CD4-positive, alpha-beta T cell (primary cell): ENCODE measurements at regions not wholly inside any gene's neighbourhood (a gene's known extent, or its start where the extent isn't known, plus 50 kb on each side); places are given as distances from the start of the nearest gene placed in this dataset.

Source experiments
- ATAC-seq: fragments of 200-7000 bp; cut with Tn5 transposase; one replicate; pipeline ENCODE4 v1.10.0; 2022; ENCODE audit warnings: mild to moderate bottlenecking; ENCODE audit not compliant: poor library complexity
- CTCF ChIA-PET: fragments of 350-600 bp; sonication (Branson Sonifier 250); formaldehyde crosslinking; loops from one replicate; lab custom pipeline; 2021; ENCODE audit warnings: antibody characterized with exemption, inconsistent platforms; lab: Charles Lee
- POLR2A ChIA-PET: fragments of 350-600 bp; sonication (Branson Sonifier 250); formaldehyde crosslinking; loops from one replicate; lab custom pipeline; 2021; ENCODE audit warnings: antibody characterized with exemption, inconsistent platforms; lab: Charles Lee
- DNase-seq, 14 experiments: peaks; one replicate each; pipeline ENCODE4 v3.0.0-alpha.2; 2013 to 2020; ENCODE audit warnings: mixed read lengths in 2 of 14
- H3K27ac ChIP-seq, 2 donors: one replicate each; pipeline versions ENCODE4 v1.5.1 to v1.7.0; 2013; ENCODE audit warnings: low read length in 2 of 2, low read depth in 1 of 2, mild to moderate bottlenecking in 1 of 2
- H3K27me3 ChIP-seq, 2 experiments: 1 replicate in 1 of 2; 2 replicates in 1 of 2; pipeline versions ENCODE4 v1.6.1 to v1.7.0; 2013; ENCODE audit warnings: low read length in 2 of 2, control low read depth in 1 of 2, mild to moderate bottlenecking in 1 of 2, moderate library complexity in 1 of 2; ENCODE audit not compliant: insufficient read depth in 2 of 2, control insufficient read depth in 1 of 2
- H3K36me3 ChIP-seq: one replicate; pipeline ENCODE4 v1.6.1; 2013; ENCODE audit warnings: low read length, control low read depth; ENCODE audit not compliant: insufficient read depth
- H3K4me1 ChIP-seq: one replicate; pipeline ENCODE4 v1.6.1; 2013; ENCODE audit warnings: low read length, control low read depth; ENCODE audit not compliant: insufficient read depth
- H3K4me3 ChIP-seq: one replicate; pipeline ENCODE4 v1.5.1; 2013; ENCODE audit warnings: mild to moderate bottlenecking, low read length, moderate library complexity
- H3K9me3 ChIP-seq, 2 experiments: 1 replicate in 1 of 2; 2 replicates in 1 of 2; pipeline versions ENCODE4 v1.6.1 to v1.7.0; 2013; ENCODE audit warnings: low read length in 2 of 2, mild to moderate bottlenecking in 2 of 2, control low read depth in 1 of 2, moderate library complexity in 1 of 2; ENCODE audit not compliant: control insufficient read depth in 1 of 2, insufficient read depth in 1 of 2
- H3K27ac Mint-ChIP-seq: one replicate; pipeline ENCODE4 v1.8.0; 2020; ENCODE audit warnings: mixed read lengths
- H3K27me3 Mint-ChIP-seq: one replicate; pipeline ENCODE4 v1.8.0; 2021; ENCODE audit warnings: mixed read lengths
- H3K36me3 Mint-ChIP-seq: one replicate; pipeline ENCODE4 v1.8.0; 2021; ENCODE audit warnings: low read depth, mixed read lengths
- H3K4me1 Mint-ChIP-seq: one replicate; pipeline ENCODE4 v1.8.0; 2021; ENCODE audit warnings: low read depth, mixed read lengths
- H3K4me3 Mint-ChIP-seq: one replicate; pipeline ENCODE4 v1.8.0; 2020; ENCODE audit warnings: mild to moderate bottlenecking, mixed read lengths
- H3K9me3 Mint-ChIP-seq: one replicate; pipeline ENCODE4 v1.8.0; 2020; ENCODE audit warnings: mixed read lengths
- CTCF ChIP-seq: fragments of 200-600 bp; IDR thresholded peaks from one replicate; pipeline ENCODE4 v1.8.0; 2022; ENCODE audit warnings: antibody characterized with exemption, mild to moderate bottlenecking
- intact Hi-C, 2 experiments: fragments of 100-400 bp; cut with DNase I in 1 of 2; cut with micrococcal nuclease in 1 of 2; formaldehyde crosslinking; loops; one replicate each; pipeline versions ENCODE4 v1.15.1 to v1.9.0; 2023 to 2025; cut with DNase I, micrococcal nuclease

- H3K36me3 Mint-ChIP-seq: no peaks in the 10 kb centered on the region
- TF ChIP-seq CTCF: no peak
- POLR2A ChIA-PET: no interaction called here
- ATAC-seq: no peak
- no peaks in the 10 kb centered on the region for H3K27me3 Mint-ChIP-seq
- H3K36me3 ChIP-seq: no peaks in the 10 kb centered on the region
- H3K27ac Mint-ChIP-seq: no peak overlapping the region
- H3K4me1 ChIP-seq: no peaks in the 10 kb centered on the region
- H3K4me3 ChIP-seq: no peak overlapping the region
- intact Hi-C loops: no loop called here
- no peak overlapping the region for H3K27ac ChIP-seq
- CTCF ChIA-PET: no interaction called here
- no peaks in the 10 kb centered on the region for H3K9me3 Mint-ChIP-seq
- no peaks in the 10 kb centered on the region for H3K9me3 ChIP-seq
- no peaks in the 10 kb centered on the region for H3K27me3 ChIP-seq
- no peak overlapping the region for H3K4me3 Mint-ChIP-seq
- H3K4me1 Mint-ChIP-seq: no peaks in the 10 kb centered on the region
- DNase-seq: no peak
Measured at GRCh38 chr5:57902095-57902494, 419.5 kb upstream of the ACTBL2 start.

GRCh38 chr5:57900381-57900944 lies 417.9 kb upstream of the ACTBL2 start:
- no peaks in the 10 kb centered on the region for H3K9me3 ChIP-seq
- H3K27ac Mint-ChIP-seq: no peak overlapping the region
- H3K4me1 Mint-ChIP-seq: no peaks in the 10 kb centered on the region
- H3K4me3 ChIP-seq: no peak overlapping the region
- ATAC-seq (no peak), DNase-seq (no peak)
- H3K4me3 Mint-ChIP-seq: no peak overlapping the region
- TF ChIP-seq CTCF: no peak
- H3K4me1 ChIP-seq: no peaks in the 10 kb centered on the region
- no peaks in the 10 kb centered on the region for H3K9me3 Mint-ChIP-seq
- no peaks in the 10 kb centered on the region for H3K27me3 Mint-ChIP-seq
- no peaks in the 10 kb centered on the region for H3K36me3 ChIP-seq
- H3K27ac ChIP-seq: no peak overlapping the region
- ChIA-PET CTCF (no interaction called here), POLR2A (no interaction called here)
- intact Hi-C loops: no loop called here
- no peaks in the 10 kb centered on the region for H3K27me3 ChIP-seq
- no peaks in the 10 kb centered on the region for H3K36me3 Mint-ChIP-seq

GRCh38 chr5:57896576-57896975 lies 414.0 kb upstream of the ACTBL2 start:
- H3K4me1 ChIP-seq: no peaks in the 10 kb centered on the region
- no peak overlapping the region for H3K4me3 ChIP-seq
- no peak overlapping the region for H3K4me3 Mint-ChIP-seq
- TF ChIP-seq CTCF: no peak
- ATAC-seq (no peak), DNase-seq (no peak)
- H3K36me3 Mint-ChIP-seq: no peaks in the 10 kb centered on the region
- H3K27ac Mint-ChIP-seq: no peak overlapping the region
- no peaks in the 10 kb centered on the region for H3K4me1 Mint-ChIP-seq
- no peaks in the 10 kb centered on the region for H3K27me3 Mint-ChIP-seq
- H3K9me3 Mint-ChIP-seq: no peaks in the 10 kb centered on the region
- ChIA-PET POLR2A (no interaction called here), CTCF (no interaction called here)
- H3K27me3 ChIP-seq: no peaks in the 10 kb centered on the region
- H3K27ac ChIP-seq: no peak overlapping the region
- intact Hi-C loops: no loop called here
- H3K36me3 ChIP-seq: no peaks in the 10 kb centered on the region
- H3K9me3 ChIP-seq: no peaks in the 10 kb centered on the region
